IPS-15b (cell line): ENCODE measurements at regions not wholly inside any gene's neighbourhood (a gene's known extent, or its start where the extent isn't known, plus 50 kb on each side); places are given as distances from the start of the nearest gene placed in this dataset.

Experiments used
- H3K27me3 ChIP-seq: one replicate; pipeline ENCODE4 v1.6.1; 2013; ENCODE audit warnings: low read length; ENCODE audit not compliant: control insufficient read depth, insufficient read depth
- H3K36me3 ChIP-seq: one replicate; pipeline ENCODE4 v1.6.1; 2013; ENCODE audit warnings: low read length; ENCODE audit not compliant: control insufficient read depth, insufficient read depth
- H3K4me1 ChIP-seq: one replicate; pipeline ENCODE4 v1.6.1; 2013; ENCODE audit warnings: mild to moderate bottlenecking, low read length; ENCODE audit not compliant: control insufficient read depth, insufficient read depth
- H3K4me3 ChIP-seq: one replicate; pipeline ENCODE4 v1.5.1; 2013; ENCODE audit warnings: low read depth, low read length
- H3K9ac ChIP-seq: one replicate; pipeline ENCODE4 v1.6.1; 2013; ENCODE audit warnings: low read depth, mild to moderate bottlenecking, low read length
- H3K9me3 ChIP-seq: one replicate; pipeline ENCODE4 v1.6.1; 2013; ENCODE audit warnings: mild to moderate bottlenecking, low read length; ENCODE audit not compliant: control insufficient read depth, insufficient read depth

DNA sequence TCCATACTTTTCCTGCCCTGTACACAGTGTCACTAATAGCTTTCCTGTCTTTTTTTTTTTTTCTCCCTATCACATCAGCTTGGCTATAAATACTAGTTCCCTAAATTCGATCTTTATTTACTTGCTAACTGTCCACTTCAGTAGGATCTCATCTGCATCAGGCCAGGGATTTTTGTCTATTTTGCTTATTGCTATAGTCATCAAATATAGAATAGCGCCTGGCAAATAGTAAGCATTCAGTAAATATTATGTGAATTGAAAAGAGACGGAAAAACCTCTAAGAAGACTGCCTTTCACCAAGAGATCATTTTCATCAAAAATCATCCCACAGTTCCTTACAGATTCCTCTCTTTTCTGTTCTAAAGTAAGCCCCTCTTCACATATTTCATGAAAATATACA, 429.1 kb downstream of the FLRT2 start:
- no peaks in the 10 kb centered on the region for H3K27me3 ChIP-seq
- H3K9ac ChIP-seq, result no peak overlapping the region
- H3K4me1 ChIP-seq, result no peaks in the 10 kb centered on the region
- H3K9me3 ChIP-seq, result no peaks in the 10 kb centered on the region
- H3K4me3 ChIP-seq, result no peak overlapping the region
- no peaks in the 10 kb centered on the region for H3K36me3 ChIP-seq

- Histone ChIP-seq H3K9ac (no peak overlapping the region), H3K9me3 (no peaks in the 10 kb centered on the region), H3K27me3 (no peaks in the 10 kb centered on the region), H3K4me1 (no peaks in the 10 kb centered on the region), H3K4me3 (no peak overlapping the region), H3K36me3 (no peaks in the 10 kb centered on the region)
Measured at GRCh38 chr14:85958069-85958468, 428.1 kb downstream of the FLRT2 start.

GRCh38 chr14:85953265-85953664, 423.3 kb downstream of the FLRT2 start:
- Histone ChIP-seq H3K36me3 (no peaks in the 10 kb centered on the region), H3K4me1 (no peaks in the 10 kb centered on the region), H3K9ac (no peak overlapping the region), H3K27me3 (no peaks in the 10 kb centered on the region), H3K4me3 (no peak overlapping the region), H3K9me3 (no peaks in the 10 kb centered on the region)

DNA sequence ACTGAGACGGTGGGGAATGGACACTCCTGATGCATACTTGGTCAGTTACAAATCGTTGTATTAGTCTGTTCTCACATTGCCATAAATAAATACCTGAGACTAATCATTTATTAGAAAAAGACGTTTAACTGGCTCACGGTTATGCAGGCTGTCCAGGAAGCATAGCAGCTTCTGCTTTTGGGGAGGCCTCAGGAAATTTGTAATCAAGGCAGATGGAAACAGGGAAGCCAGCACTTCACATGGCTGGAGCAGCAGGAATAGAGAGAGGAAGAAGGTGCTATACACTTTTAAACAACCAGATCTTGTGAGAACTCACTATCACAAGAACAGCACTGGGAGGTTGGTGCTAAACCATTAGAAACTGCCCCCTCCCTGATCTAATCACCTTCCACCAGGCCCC, 418.2 kb downstream of the FLRT2 start:
- Histone ChIP-seq H3K4me3 (no peak overlapping the region), H3K36me3 (no peaks in the 10 kb centered on the region), H3K9me3 (no peaks in the 10 kb centered on the region), H3K4me1 (no peaks in the 10 kb centered on the region), H3K27me3 (no peaks in the 10 kb centered on the region), H3K9ac (no peak overlapping the region)

GRCh38 chr14:85947461-85948139, 417.7 kb downstream of the FLRT2 start:
- Histone ChIP-seq H3K9me3 (no peaks in the 10 kb centered on the region), H3K4me1 (no peaks in the 10 kb centered on the region), H3K36me3 (no peaks in the 10 kb centered on the region), H3K27me3 (no peaks in the 10 kb centered on the region), H3K4me3 (no peak overlapping the region), H3K9ac (no peak overlapping the region)

GRCh38 chr14:85943192-85943591, 413.2 kb downstream of the FLRT2 start:
- Histone ChIP-seq H3K4me1 (no peaks in the 10 kb centered on the region), H3K9ac (no peak overlapping the region), H3K4me3 (no peak overlapping the region), H3K27me3 (no peaks in the 10 kb centered on the region), H3K36me3 (no peaks in the 10 kb centered on the region), H3K9me3 (no peaks in the 10 kb centered on the region)

DNA sequence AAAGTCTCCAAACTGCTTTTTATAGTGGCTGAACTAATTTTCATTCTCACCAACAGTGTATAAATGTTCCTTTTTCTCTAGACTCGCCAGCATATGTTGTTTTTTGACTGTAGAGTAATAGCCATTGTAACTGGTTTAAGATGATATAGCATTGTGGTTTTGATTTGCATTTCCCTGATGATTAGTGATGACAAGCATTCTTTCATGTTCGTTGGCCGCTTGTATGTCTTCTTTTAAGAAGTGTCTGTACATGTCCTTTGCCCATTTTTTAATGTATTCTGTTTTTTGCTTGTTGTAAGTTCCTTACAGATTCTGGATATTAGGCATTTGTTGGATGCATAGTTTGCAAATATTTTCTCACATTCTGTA, 404.9 kb downstream of the FLRT2 start:
- H3K4me1 ChIP-seq, result no peaks in the 10 kb centered on the region
- H3K36me3 ChIP-seq, result no peaks in the 10 kb centered on the region
- H3K9ac ChIP-seq, result no peak overlapping the region
- no peaks in the 10 kb centered on the region for H3K9me3 ChIP-seq
- no peaks in the 10 kb centered on the region for H3K27me3 ChIP-seq
- H3K4me3 ChIP-seq, result no peak overlapping the region

DNA sequence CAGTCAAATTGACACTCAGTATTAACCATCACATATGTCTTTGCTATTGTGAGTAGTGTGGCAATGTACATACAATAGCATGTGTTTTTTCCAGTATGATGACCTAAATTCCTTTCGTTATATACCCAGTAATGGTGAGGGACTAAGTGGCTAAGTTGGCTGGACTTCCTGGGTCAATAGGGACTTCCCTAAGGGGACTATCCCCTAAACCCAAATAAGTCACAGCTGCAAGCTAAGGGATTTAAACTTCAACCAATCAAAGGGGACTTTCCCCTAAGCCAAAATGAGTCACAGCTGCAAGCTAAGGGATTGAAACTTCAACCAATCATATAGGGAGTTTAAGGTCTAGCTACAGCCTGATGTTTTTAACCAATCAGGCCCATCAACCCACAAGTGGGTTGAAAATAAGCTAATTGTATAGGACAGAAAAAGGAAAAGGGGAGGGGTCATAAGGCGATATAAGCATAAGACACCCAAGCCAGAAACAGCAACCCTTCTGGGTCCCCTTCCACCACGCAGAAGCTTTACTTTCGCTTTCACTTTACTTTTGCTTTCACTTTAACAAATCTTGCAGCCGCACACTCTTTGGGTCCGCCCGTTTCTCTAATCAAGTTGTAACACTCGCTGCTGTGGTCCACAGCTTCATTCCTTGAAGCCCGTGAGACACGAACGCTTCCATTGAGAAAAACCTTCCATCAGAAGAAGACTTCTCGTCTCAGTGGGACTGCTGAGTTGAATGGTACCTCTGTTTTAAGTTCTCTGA, 404.4 kb downstream of the FLRT2 start:
- Histone ChIP-seq H3K4me3 (no peak overlapping the region), H3K36me3 (no peaks in the 10 kb centered on the region), H3K9me3 (no peaks in the 10 kb centered on the region), H3K27me3 (no peaks in the 10 kb centered on the region), H3K4me1 (no peaks in the 10 kb centered on the region), H3K9ac (no peak overlapping the region)

GRCh38 chr14:85921241-85921640, 391.3 kb downstream of the FLRT2 start:
- Histone ChIP-seq H3K36me3 (no peaks in the 10 kb centered on the region), H3K9ac (no peak overlapping the region), H3K4me3 (no peak overlapping the region), H3K27me3 (no peaks in the 10 kb centered on the region), H3K9me3 (no peaks in the 10 kb centered on the region), H3K4me1 (no peaks in the 10 kb centered on the region)

DNA sequence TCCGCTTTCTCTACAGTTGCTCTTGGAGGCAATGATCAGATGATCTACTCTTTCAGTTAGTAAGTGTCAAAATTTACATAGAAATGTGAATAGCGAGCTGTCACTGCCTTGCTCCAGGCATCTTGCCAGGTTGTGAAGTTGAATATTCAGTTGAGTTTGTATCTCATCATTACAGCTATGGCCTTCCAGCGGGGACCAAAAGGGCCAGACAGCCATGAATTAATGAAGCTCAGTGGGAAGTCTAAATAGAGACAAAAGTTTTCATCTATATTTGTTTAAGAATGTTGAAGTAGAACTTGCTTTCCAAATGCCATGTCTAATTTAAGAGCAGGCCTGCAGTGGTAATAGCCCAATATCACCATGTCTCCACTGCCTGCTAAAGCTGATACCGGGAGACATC, 387.8 kb downstream of the FLRT2 start:
- H3K4me1 ChIP-seq, result no peaks in the 10 kb centered on the region
- no peak overlapping the region for H3K4me3 ChIP-seq
- no peaks in the 10 kb centered on the region for H3K36me3 ChIP-seq

DNA sequence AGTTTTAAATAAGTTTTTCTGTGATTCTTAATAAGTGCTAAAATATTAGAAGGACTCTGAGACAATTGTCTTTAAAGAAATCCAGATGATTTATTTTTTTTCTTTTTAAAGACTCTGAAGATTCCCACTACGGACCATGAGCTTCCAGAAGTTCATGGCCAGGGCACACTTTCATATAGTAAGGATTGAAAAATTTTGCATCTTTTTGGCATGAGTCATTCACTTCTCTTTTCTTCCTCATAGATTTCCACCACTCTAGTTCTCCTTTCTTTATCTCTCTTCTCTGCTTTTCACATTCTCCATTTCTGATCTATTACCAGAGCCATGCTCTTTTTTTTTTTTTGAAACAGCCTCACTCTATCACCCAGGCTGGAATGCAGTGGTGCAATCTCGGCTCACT, 385.8 kb downstream of the FLRT2 start:
- Histone ChIP-seq H3K4me3 (no peak overlapping the region), H3K27me3 (no peaks in the 10 kb centered on the region), H3K9me3 (no peaks in the 10 kb centered on the region), H3K4me1 (no peaks in the 10 kb centered on the region), H3K36me3 (no peaks in the 10 kb centered on the region), H3K9ac (no peak overlapping the region)

More for the DNA sequence above, 387.8 kb downstream of the FLRT2 start:
- Histone ChIP-seq H3K9me3 (no peaks in the 10 kb centered on the region), H3K27me3 (no peaks in the 10 kb centered on the region), H3K9ac (no peak overlapping the region)

DNA sequence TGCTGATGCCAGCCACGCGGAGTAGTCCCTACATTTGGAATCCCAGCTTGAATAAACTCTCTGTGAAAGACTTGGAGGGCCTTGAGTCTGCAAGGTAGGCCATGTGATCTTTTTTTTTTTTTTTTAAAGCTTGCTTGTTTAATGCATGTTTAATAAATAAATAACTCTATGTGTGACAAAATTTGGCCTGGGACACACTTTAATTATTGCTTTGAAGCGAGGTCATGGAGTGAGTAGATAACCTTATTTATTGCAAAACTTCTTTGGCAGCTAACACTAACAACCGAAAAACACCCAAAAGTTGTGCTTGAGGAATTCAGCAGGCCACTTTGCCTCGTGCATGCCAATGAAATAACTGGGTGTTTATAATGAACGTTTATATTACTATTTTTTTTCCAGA, 382.2 kb downstream of the FLRT2 start:
- H3K4me1 ChIP-seq, result peaks cover 2% of the 10 kb centered on the region
- no peaks in the 10 kb centered on the region for H3K27me3 ChIP-seq
- no peaks in the 10 kb centered on the region for H3K36me3 ChIP-seq
- H3K9ac ChIP-seq, result no peak overlapping the region
- no peak overlapping the region for H3K4me3 ChIP-seq
- no peaks in the 10 kb centered on the region for H3K9me3 ChIP-seq
